HG03575 (cell line): ENCODE measurements at regions not wholly inside any gene's neighbourhood (a gene's known extent, or its start where the extent isn't known, plus 50 kb on each side); places are given as distances from the start of the nearest gene placed in this dataset.
"Not testable (repeated sequence)": the region's sequence is repeated elsewhere in the genome, so short reads cannot be mapped to it uniquely, and the experiment has no call there.

ENCODE experiments used
- ATAC-seq: cut with Tn5 transposase; IDR thresholded peaks from one replicate; pipeline ENCODE4 v1.9.1; 2021; ENCODE audit not compliant: unreplicated experiment, insufficient number of reproducible peaks, low FRiP score; ENCODE audit errors: extremely low read depth

- ATAC-seq, result no peak
Observed at GRCh38 chr18:5030636-5031035, 166.4 kb downstream of the AKAIN1 start.

DNA sequence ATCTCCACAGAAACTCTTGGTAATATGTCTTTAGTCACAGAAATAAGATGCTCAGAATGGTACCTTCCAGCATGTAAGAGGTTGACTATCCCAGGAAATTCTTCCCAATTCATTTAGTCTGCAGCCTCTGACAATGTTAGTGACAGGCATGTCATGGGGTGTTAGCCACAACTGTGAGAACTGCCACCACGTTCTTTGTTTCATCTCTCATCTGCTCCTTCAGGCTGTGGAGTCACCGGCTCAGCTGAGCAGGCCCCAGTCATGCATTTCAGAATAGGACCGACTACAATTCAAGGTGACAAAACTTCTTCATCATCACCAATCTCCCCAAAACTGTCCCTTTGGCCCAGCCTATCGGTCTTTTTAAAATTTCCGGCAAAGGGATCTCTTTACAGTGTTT, 167.5 kb downstream of the AKAIN1 start:
- no peak for ATAC-seq

DNA sequence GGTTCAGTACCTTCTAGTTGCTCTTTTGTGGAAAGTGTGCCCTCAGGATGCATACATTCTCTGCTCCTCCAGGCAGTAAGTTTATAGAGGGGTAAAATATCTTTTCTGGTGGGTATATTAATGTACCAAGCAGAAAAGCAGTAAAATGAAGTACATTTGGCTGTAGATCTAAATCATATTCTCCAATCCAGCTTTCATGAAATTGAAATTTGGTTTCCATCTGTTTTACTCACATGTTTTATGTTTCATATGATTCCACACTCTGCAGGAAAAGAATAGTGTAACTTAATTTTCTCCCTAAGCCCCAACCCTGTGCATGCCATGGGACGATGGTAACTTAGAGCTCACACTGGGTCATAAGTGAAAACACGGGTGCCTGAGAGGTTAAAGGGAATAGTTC, 172.3 kb downstream of the AKAIN1 start:
- no peak for ATAC-seq

GRCh38 chr18:5021558-5021957, 175.5 kb downstream of the AKAIN1 start:
- no peak for ATAC-seq

DNA sequence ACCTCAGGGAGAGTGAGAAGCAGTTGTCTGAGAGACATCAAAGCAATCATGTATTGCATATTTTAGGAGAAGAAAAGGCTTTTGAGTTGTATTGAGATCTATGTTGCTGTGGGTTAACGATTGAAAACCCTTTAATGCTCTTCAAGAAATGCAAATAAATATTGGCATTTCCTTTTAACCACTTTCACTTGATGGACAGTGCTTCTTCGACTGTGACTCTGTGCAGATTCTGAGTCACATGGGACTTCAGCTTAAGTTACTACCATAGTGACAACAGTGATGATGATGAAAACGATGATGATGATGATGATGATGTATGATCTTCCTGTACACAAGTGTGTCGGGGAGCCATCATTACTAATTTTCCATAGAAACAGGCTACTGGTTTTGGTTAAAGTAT, 181.8 kb downstream of the AKAIN1 start:
- no peak for ATAC-seq

DNA sequence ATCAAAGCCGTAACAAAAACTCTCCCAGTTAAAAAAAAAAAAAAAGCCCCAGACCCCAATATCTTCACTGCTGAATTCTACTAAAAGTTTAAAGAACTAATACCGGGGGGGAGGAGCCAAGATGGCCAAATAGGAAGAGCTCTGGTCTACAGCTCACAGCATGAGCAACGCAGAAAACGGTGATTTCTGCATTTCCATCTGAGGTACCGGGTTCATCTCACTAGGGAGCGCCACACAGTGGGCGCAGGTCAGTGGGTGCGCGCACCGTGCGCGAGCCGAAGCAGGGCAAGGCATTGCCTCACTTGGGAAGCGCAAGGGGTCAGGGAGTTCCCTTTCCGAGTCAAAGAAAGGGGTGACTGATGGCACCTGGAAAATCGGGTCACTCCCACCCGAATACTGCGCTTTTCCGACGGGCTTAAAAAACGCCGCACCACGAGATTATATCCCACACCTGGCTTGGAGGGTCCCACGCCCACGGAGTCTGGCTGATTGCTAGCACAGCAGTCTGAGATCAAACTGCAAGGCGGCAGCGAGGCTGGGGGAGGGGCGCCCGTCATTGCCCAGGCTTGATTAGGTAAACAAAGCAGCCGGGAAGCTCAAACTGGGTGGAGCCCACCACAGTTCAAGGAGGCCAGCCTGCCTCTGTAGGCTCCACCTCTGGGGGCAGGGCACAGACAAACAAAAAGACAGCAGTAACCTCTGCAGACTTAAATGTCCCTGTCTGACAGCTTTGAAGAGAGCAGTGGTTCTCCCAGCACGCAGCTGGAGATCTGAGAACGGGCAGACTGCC, 192.8 kb downstream of the AKAIN1 start:
- ATAC-seq, result not testable (repeated sequence)

- ATAC-seq, result no peak
Observed at GRCh38 chr18:4994710-4995109, 202.3 kb downstream of the AKAIN1 start.

- ATAC-seq, result no peak
Observed at GRCh38 chr18:4987452-4988405, 209.3 kb downstream of the AKAIN1 start.

- no peak for ATAC-seq
Observed at GRCh38 chr18:4986677-4987076, 210.4 kb downstream of the AKAIN1 start.

GRCh38 chr18:4986066-4986465, 211.0 kb downstream of the AKAIN1 start:
- ATAC-seq, result no peak

DNA sequence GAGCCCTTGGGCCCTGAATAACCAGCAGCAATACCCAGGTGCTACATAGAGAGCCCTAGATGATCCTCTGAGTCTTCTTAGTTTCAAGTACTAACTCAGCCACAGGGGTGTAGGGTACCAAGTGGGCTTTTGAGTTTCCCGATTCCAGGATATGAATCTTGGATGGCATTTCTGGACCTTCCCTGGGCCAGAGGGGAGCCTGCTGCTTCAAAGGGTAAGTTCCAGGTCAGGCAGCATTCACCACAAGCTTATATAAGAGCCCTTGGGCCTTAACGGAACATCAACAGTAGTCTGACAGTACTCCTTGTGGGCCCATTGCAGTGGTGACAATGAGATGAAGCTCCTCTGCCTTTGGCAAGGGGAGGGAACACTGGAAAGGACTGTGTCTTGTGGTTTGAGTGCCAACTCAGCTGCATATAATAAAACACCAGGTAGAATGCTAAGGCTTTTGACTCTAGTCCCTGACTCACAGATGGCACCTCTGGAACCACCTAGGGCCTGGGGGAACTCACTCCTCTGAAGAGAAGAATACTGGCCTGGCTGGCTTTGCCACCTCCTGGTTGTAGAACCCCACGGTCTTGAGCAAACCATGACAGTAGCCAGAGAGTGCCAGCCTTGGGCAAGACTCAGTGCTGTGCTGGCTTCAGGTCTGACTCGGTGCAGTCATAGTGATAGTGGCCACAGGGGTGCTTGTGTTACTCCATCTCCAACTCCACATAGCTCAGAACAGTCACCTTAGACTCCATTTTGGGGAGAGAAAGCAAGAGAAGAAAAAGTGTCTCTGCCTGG, 235.7 kb downstream of the AKAIN1 start:
- ATAC-seq, result no peak

DNA sequence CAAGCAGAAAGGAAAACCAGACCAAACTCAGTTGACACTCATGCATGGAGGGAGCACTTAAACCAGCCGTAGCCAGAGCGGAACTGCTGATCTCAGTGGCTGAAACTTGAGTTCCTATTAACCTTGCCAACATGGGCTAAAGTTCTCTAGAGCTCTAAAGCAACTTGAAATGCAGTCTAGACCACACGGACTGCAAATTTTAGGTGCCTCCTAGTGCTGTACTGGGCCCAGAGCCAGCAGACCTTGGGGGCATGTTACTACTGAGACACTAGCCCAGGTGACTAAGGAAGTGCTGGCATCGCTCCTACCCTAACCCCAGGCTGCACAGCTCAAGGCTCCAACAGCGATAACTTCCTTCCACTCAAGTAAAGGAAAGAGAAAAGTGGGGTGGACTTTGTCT, 236.5 kb downstream of the AKAIN1 start:
- ATAC-seq, result no peak

DNA sequence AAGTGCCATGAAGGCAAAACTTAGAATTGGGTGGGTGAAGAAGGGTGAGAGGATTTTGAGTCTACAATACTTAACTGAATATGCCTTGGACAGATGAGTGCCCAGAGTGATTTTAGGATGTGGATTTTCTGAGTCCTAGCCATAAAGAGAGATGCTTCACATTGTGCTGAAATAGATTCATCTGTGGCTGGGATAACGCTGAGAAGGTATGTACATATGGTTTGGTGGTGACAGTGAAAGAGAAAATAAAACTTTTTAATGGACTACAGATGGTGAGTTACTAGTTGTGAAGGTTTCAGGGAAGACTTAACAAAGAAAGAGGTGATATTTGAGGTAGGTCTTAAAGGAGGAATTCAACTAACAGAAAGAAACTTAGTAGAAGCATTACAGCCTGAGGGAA, 265.8 kb downstream of the AKAIN1 start:
- ATAC-seq, result no peak

DNA sequence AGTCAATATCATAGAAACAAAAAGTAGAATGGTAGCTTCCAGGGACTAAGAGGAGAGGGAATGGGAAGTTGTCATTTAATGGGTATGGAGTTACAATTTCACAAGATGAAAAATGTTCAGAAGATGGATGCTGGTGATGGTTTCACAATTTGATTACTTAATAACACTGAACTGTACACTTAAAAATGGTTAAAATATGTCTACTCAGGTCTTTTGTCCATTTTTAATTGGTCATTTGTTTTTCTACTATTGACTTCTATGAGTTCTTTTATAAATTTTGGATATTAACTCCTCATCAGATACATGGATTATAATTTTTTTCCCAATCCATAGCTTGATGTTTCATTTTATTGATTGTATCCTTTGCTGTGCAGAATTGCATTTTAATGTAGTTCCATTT, 275.5 kb downstream of the AKAIN1 start:
- no peak for ATAC-seq

- ATAC-seq, result not testable (repeated sequence)
Observed at GRCh38 chr18:4917509-4917908, 279.5 kb downstream of the AKAIN1 start.

DNA sequence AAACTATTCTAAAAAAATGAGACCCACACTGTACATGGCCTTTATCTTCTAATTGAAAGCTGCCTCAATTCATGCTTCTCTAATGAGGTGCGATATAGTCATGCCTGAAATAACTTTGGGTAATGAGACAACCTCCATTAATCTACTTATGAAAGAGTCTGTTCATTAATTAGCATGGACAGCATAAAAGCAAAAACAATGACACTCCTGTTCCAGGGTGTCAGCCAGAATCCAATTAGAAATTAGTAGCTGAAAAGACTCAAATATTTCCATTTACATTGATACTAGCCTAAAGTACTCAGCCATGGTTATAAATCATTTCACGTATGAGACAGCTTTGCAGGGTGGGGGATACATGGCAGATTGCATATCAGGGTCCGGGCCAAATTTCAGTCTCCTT, 288.7 kb downstream of the AKAIN1 start:
- ATAC-seq, result no peak

- ATAC-seq, result no peak
Observed at GRCh38 chr18:4906856-4907255, 290.2 kb downstream of the AKAIN1 start.

GRCh38 chr18:4888251-4889040, 308.6 kb downstream of the AKAIN1 start:
- no peak for ATAC-seq

DNA sequence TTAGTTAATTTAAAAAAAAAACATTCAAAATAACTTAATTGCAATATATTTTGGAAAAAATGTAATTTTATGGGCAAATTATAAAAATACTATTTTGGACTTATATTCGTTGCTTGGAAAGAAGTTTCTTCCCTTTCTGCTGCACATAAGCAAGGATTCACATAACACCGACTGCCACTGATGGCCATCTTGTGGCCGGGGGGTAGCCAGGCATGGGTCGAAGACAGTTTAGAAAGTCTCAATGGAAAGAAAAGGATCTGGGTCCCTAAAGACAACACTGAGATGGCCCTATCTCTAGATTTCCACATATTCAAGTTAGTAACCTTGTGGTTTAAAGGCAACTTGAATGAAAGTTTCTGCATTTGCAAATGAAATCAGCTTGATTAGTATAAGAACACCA, 318.6 kb downstream of the AKAIN1 start:
- ATAC-seq, result no peak
